Fibroblast of villous mesenchyme (primary cell): ENCODE measurements at regions not wholly inside any gene's neighbourhood (a gene's known extent, or its start where the extent isn't known, plus 50 kb on each side); places are given as distances from the start of the nearest gene placed in this dataset.
"Not testable (repeated sequence)": the region's sequence is repeated elsewhere in the genome, so short reads cannot be mapped to it uniquely, and the experiment has no call there.

Source experiments
- DNase-seq: peaks from one replicate; pipeline ENCODE4 v3.0.0-alpha.2; 2010; ENCODE audit warnings: low read depth
- H3K4me3 ChIP-seq: 2 replicates; pipeline ENCODE4 v1.5.1; 2011; ENCODE audit warnings: low read depth, mild to moderate bottlenecking, low read length
- CTCF ChIP-seq: IDR thresholded peaks from 2 replicates; pipeline ENCODE4 v1.5.1; 2012; ENCODE audit warnings: low read depth, mild to moderate bottlenecking, low read length; ENCODE audit not compliant: insufficient read depth

GRCh38 chr5:174935854-174936474, 211.6 kb downstream of the MSX2 start:
- peak; percentile 42 for DNase-seq
- no peak overlapping the region for H3K4me3 ChIP-seq
- TF ChIP-seq CTCF, result peak; percentile 93

DNA sequence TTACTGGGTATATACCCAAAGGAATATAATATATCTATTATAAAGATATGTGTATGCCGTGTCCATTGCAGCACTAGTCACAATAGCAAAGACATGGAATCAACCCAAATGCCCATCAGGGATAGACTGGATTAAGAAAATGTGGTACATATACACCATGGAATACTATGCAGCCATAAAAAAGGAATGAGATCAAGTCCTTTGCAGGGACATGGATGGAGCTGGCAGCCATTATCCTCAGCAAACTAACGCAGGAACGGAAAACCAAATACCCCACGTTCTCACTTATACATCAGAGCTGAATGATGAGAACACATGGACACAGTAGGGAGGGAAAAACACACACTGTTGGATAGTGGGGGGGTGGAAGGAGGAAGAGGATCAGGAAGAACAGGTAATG, 206.7 kb downstream of the MSX2 start:
- not testable (repeated sequence) for DNase-seq, H3K4me3 ChIP-seq

DNA sequence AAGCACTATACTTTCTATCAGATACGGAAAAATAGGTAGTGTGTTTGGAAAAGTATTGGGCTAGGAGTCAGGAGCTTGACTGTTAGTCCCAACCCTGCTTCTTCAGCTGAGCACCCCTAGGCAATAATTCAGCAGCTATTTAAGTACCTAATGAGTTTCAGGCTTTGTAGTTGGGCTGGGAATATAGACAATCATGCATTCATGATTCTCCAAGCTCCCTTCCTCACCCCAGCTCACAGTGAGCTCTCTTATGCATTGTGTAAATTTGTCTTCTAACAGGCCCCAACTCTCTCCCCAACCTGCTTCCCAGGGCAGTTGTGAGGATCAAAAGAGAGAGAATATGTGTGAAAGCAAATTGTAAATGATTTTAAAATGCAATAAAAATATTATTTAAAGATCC, 201.2 kb downstream of the MSX2 start:
- no peak for TF ChIP-seq CTCF
- no peak for DNase-seq

DNA sequence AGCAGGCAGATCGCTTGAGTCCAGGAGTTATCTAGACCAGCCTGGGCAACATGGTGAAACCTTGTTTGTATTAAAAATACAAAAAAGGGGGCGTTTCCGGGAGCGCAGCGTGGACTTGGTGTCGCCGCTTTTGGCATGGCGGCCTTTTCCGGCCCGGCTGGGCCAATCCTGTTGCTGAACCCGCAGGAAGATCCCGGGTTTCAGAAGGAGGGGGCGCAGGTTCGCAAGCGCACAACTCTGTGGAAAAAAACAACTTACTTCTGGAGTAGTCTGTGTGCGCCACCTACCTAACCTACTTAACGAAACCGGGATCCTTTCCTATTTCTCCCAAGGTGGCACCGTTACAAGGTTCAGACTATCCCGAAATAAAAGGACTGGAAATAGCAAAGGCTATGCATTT, 198.6 kb downstream of the MSX2 start:
- H3K4me3 ChIP-seq, result no peak overlapping the region
- no peak for TF ChIP-seq CTCF
- DNase-seq, result no peak

More for the DNA sequence above, 201.2 kb downstream of the MSX2 start:
- H3K4me3 ChIP-seq, result no peak overlapping the region

DNA sequence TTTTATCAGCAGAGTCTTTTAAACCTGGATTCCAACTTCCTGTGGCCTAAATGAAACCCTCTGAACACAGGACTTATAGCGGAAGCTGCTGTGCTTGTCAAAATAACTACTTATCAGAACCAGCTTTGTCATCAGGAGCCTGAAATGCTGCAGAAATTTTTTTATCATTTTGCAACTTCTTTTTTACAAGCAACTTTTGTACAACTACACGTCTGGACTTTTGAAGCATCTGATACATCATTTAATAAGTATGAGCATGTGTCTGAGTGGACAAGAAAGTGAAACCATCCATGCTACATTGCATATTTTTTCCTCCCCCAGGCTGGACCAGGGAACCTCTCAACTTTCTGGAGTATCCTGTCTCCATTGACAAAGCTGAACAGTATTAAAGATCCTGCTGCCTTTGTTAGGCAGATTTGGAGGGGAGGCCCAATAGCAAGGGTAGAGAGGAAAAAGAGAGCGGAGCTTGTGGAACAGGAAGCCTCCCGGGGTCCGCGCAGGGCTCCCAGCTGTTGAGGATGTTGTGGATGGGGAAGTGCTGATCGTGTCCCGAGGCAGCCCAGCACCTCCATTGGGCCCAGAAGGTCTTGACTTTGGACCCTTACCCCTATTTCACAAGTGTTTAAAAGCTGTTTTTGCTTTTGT, 196.6 kb downstream of the MSX2 start:
- TF ChIP-seq CTCF, result no peak
- no peak overlapping the region for H3K4me3 ChIP-seq
- no peak for DNase-seq

DNA sequence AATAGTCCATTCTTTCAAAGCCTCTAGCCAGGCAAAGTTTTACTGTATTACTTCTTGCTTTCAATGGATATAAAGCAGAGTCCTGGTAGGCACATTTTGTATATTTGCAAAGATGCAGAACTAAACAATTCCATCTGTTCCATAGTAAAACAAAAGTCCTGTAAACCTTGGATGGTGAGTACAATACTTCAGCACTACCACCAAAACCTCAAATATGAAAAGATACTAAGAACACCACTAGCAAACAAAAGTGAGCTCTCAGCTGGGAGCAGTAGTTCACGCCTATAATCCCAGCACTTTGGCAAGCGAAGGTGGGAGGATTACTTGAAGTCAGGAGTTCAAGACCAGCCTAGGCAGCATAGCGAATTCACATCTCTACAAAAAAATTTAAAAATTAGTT, 195.0 kb downstream of the MSX2 start:
- H3K4me3 ChIP-seq, result no peak overlapping the region
- TF ChIP-seq CTCF, result no peak
- no peak for DNase-seq

DNA sequence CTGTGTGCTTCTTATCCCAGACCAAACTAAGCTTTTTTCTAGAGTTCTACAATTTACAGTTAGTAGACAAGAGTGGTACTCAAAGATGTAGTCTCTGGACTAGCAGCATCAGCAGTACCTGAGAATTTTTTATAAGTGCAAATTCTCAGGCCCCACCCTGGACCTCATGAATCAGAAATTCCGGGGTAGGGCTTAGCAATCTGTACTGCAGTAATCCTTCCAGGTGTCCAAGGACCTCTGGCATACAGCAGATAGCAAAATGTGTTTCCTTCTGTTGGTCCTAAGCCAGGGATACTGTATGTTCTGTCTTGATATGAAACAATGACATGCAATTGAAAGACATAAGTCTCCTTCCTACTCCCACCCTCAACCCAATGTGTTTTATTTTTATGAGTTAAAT, 194.3 kb downstream of the MSX2 start:
- H3K4me3 ChIP-seq, result no peak overlapping the region
- TF ChIP-seq CTCF, result no peak
- DNase-seq, result no peak
